DMS53 treated with DMSO at 0.1 percent for 48 hours (cell line): ENCODE measurements at regions not wholly inside any gene's neighbourhood (a gene's known extent, or its start where the extent isn't known, plus 50 kb on each side); places are given as distances from the start of the nearest gene placed in this dataset.
"Not testable (repeated sequence)": the region's sequence is repeated elsewhere in the genome, so short reads cannot be mapped to it uniquely, and the experiment has no call there.

Source experiments
- DNase-seq: peaks from one replicate; lab custom pipeline; 2025; ENCODE audit not compliant: unreplicated experiment; lab: John Stamatoyannopoulos, UW

DNA sequence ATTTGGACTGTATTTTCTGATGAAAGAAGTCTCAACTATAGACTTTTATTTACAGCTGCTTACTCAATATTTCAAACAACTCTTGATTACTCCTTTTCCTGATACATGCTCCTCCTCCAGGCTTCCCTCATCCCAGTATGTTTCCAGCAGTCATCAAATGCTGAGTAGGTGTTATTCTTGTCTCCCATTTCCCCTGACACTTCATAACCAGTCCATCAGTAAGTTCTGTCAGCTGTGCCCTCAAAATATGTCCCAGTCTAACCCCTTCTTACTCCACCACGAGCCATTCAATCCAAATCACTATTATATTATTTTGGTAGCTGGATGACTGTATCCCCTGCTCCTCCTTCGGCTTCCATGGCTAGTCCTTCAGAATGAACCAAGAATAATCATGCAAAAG lies 189.1 kb upstream of the DTNA start:
- DNase-seq: no peak

DNA sequence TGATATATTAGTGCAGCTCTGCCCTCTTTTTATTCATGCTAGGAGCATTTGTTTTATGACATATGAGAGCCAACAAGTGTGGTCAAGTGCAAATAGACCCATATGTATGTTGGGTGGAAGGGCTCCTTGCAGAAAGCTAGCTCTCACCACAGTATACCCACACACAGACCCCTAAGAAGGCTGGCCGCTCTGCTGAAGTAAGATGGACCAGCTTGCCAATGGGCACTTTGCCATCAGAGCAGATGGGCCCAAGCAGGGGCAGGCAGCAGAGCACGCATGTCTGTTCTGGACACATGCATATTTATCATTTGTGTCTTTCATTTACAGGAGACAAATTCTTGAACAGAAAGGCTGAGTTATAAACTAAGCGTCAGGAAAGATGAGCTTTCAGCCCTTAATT lies 187.5 kb upstream of the DTNA start:
- no peak for DNase-seq

DNA sequence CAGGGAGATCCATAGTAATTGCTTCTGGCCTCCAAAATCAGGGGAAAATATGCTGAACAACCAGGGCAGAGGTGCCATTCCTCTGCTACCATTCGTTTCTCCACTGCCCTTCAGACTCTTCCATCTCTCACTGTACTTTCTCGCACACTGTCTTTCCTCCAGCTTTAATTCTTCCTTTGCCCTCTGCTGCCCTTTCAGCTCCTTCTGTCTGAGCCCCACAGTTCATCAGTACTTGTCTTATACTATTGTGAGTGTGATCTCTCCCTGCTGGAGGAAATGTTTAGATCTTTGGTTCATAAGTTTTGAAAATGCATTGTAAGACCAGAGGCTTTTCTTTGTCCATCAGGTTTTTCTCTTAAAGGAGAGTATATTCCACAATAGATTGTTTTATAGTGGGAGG lies 184.9 kb upstream of the DTNA start:
- DNase-seq: no peak

DNA sequence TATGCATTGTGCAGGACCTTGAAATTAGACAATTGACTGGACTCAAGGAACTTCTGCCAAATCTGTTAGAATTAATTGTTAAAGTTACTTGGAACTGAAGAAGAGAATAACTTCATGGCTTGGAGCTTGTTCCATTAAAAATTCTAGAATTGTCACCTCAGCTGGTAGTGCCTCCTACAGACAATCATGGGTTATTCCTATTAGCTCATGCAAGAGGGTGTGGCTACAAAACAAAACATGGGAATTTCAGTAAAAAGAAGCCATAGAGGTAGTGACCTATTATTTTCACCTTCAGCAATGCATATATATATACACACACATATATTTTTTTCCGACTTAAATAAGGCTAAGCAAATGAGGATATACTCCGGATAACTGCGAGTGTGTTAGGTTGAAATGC lies 181.9 kb upstream of the DTNA start:
- DNase-seq: no peak

DNA sequence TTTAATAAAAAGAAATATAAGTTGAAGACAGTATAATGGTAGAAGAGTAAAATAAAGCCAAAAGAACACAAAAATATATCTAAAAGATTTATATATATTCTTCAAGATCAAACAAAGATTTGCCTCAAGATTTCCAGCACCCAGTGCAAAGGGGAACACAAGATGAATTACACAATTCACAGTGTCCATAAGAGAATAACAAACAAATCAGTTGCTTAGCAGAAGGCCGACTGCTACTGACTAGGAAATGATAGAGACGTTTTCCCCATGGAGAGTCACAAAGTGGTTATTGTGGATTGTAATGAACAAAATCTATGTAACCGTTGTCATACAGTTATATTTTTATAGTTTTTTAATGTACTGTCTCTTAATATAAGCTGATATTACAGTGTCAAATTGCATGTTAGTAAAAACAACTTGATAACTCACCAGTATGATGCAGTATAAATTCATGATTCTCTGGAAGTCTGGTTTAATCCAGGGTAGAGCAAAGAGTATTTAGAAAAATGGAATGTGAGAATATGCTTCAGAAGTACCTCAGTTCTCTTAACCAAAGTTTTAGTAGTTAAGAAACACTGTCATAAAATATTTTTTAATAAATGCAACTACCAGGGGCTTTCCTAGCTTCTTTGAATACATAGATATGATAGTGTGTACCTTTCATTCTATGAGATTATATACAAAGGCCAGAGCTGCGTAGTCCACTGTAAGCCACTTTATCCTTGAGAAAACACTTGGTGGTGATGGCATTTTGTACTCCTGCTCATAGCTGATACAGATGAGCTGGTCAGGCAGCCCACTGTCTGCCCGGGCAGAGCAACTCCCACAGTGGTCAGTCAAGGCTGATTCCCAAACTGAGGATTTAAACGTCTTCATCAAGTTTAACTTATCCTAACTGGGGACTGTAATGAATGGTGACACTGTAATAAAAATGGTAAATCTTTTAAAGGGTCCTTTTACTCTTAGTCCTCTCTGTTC lies 180.5 kb upstream of the DTNA start:
- DNase-seq: no peak

DNA sequence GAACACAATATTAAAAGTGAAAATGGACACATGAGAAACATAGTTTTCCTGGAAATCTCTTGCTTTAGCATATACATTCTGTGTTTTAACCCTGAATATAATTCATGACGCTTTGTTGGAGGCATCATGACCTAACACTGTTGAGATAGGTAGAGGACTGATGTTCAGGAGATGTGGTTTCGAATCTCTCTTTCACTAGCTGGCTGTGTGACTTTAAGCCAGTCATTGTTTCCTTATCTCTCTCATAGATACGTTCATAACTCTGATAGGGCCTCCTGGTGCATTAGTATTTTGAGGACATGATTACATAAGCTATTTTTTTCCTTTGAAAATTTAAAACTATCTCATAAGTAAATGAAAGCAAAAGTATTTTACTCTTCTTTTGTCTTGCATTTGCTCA lies 179.0 kb upstream of the DTNA start:
- no peak for DNase-seq

GRCh38 chr18:34534642-34535041 lies 175.5 kb upstream of the DTNA start:
- not testable (repeated sequence) for DNase-seq

- DNase-seq: no peak
Measured at GRCh38 chr18:34540897-34541296, 169.2 kb upstream of the DTNA start.

DNA sequence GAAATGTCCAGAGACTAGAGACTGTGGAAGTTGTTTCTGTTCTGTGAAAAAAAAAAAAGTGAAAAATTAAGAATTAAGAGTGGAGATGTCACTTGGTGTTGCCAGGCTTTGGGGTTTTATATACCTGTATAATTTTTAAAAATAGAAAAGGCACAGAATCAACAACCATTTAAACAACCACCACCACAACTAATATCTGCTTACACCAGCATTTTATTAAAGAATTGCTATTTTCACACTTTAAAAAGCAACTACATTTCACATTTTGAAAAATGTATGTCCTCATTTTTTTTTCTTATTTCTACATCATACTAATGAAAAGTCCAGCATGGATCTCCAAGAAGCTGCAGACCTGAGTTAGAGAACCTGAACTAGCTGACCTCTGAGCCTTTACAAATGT lies 167.5 kb upstream of the DTNA start:
- DNase-seq: no peak

DNA sequence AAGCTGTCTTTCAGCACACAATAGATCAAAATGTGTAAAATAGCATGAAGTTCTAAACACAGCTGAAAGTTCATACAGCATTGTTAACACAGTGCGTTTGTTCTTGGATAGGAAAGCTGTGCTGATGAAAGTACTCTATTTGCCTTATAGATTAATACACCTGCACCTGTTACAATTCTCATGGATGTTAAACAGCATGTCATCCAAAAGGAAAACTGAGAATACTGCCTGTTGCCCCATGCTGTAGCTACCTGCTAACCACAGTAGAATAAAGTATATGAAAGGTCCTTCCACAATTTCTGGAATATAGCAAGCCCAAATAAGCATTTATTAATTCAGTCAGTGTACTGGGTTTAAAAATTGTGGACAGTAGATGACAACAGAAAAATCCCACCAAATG lies 166.7 kb upstream of the DTNA start:
- DNase-seq: peak; percentile 53

- no peak for DNase-seq
Measured at GRCh38 chr18:34543945-34544344, 166.2 kb upstream of the DTNA start.

DNA sequence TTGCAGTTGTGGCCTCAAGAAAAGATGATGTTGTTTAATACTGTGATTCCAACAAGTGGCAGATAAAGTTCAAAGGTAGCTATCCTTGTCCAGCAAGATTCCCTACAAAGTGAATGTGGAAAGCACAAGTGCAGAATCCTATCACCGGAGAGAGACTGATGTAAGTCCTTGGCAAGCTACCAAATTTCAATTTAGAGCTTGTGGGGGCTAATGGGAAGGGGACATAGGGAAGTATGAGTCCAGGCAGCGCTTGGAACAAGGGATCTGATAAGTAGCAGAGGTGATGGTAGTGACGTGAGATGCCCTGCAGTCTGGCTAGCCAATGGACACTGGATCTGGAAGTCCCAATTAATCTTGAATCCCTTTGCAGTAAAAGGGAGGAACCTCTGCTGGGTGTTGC lies 165.2 kb upstream of the DTNA start:
- DNase-seq: no peak

GRCh38 chr18:34548120-34548972 lies 161.8 kb upstream of the DTNA start:
- no peak for DNase-seq

DNA sequence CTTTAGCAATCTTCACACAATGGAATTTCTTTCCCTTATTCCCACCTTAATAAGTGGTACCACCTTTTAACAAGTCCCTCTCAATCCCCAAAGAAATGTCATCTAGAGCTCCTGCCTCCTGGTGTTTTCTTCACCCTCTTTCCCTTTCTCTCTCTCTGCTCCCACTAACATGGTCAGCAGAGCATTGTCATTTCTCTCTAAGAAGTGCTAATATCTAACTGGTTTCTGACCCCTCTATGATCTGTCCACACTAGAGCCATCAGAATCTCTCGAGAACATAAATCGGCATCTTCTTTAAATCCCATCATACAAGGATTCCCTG lies 161.2 kb upstream of the DTNA start:
- DNase-seq: no peak

DNA sequence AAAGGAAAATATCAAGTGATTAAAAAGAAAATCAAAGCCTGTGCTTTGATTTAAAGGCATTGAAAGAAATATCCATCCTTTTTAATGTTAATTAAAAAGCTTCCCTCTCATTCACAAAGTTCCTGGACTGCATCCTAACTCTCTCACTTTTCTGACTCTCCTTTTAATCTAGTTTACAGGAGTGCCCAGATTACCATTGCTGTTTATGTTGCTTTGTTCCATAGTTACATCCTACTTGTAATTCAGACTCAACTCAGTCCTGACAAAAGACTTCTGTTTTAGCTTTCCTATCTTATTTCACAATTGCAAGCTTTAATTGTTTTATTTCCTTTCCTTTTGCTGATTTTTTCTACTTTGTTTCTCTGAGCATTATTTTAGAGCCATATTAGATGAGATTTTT lies 160.7 kb upstream of the DTNA start:
- no peak for DNase-seq

DNA sequence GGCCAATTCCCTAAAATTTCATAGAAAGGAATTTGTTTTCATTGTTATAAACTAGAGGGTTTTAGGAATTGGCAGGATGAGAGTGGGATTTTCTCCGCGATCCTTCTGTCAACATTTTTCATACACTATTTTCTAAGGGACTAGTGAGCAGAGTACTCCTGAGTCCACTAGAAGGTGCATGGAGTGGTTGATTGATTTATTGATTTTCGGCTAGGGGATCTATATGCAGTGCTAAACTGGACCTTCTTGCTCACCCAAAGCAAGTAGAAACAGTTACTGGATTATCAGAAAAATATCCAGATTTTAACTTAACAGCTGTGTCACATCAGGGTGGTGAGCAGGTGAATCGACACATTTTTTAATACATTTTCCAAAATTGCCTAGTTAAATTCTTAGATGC lies 159.9 kb upstream of the DTNA start:
- no peak for DNase-seq

DNA sequence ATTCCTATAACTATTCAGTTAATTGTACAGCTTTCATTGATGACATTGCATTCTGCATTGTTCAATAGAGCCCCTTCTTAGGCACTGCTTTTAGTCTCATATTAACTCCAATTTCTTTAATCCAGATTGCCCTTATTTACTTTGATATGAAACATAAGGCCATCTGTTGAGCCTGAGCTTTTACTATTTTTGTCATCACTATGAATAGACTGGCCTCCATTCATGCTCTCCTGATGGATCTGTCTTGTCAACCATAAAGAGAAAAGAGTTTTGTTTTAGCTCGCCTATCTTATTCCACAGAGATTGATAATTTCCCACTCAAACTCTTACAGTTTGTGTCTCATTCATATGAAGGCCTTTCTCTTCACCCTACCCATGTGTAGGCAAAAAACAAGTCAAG lies 159.2 kb upstream of the DTNA start:
- no peak for DNase-seq

GRCh38 chr18:34551824-34552223 lies 158.3 kb upstream of the DTNA start:
- DNase-seq: no peak

DNA sequence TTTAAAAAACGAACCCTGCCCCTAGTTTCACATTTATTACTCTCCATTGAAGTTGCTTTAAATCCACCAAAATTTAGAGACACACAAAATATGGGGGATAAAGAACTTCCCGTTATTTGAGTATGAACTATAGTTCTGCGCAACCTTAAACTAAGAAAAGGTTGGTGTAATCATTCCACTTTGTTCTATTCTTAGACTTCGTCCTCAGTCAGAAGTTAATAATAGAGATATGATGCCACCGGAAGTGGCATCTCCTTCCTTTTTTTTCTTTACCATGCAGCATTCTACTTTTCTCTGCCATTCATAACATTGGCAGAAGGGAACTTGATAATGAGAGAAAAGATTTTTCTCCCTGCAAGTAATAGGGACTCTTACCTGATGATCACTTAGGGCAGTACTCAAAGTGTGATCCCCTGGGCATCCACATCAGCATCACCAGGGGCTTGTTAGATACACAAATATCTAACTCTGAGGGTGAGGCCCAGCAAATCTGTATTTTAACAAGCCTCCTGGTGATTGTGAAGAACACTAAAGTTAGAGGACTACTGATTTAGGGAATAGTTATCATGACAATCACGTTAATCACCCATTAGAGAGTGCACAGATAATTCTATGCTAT lies 147.7 kb upstream of the DTNA start:
- DNase-seq: no peak

GRCh38 chr18:34567857-34568256 lies 142.2 kb upstream of the DTNA start:
- no peak for DNase-seq

DNA sequence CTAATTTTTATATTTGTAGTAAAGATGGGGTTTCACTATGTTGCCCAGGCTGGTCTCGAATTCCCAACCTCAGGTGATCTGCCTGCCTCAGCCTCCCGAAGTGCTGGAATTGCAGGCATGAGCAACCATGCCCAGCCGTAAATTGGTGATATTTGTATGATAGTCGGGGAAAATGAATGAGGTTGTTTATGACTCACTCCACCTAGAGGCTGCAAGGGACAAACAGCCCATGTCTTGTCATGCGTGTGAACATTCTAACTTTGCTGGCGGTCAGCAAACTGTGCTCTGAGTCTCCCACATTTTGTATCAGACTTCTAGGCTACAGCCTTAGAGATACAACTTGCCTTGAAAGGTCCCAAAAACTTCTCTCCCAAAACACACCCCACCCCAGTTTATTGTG lies 133.5 kb upstream of the DTNA start:
- DNase-seq: no peak

DNA sequence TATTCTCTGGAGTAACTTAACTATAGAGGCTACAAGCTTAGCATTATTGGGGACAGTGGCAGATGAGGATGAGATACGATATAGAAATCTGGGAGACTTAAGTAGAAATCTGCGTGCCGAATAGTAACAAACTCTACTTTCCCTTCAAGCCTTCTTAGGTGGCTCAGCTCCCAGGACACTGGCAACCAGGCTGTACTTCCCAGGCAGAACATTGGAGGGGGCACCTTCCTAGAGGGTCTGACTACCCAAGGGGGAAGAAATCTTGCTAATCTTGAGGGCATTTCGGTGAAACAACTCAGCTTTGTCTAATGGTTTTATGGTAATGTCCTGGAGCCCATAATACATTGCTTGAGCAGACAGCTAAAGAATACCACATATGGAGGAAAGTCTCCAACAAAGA lies 126.2 kb upstream of the DTNA start:
- no peak for DNase-seq
